Stimulated activated naive B cell treated with anti-CD40 and anti-IgM and Interleukin-4, amounts not matched to agents 10 μg/mL and 1 μg/mL and 100 μg/mL, for 72 hours (primary cell): ENCODE measurements at regions not wholly inside any gene's neighbourhood (a gene's known extent, or its start where the extent isn't known, plus 50 kb on each side); places are given as distances from the start of the nearest gene placed in this dataset.

ENCODE experiments used
- ATAC-seq, 2 donors: fragments of 150-1000 bp; cut with Tn5 transposase; replicated peaks; 2 replicates each; pipeline ENCODE4 v1.10.0; 2021; ENCODE audit warnings: moderate library complexity in 1 of 2
- DNase-seq: peaks from one replicate; pipeline ENCODE4 v3.0.0; 2021
- H3K27ac Mint-ChIP-seq: one replicate; pipeline ENCODE4 v1.8.0; 2022; ENCODE audit warnings: mild to moderate bottlenecking, mixed read lengths
- H3K27me3 Mint-ChIP-seq, 2 donors: one replicate each; pipeline ENCODE4 v1.8.0; 2022; ENCODE audit warnings: mixed read lengths in 2 of 2
- H3K36me3 Mint-ChIP-seq, 2 donors: one replicate each; pipeline ENCODE4 v1.8.0; 2022; ENCODE audit warnings: mixed read lengths in 2 of 2, mild to moderate bottlenecking in 1 of 2
- H3K4me1 Mint-ChIP-seq, 2 donors: one replicate each; pipeline ENCODE4 v1.8.0; 2022; ENCODE audit warnings: mixed read lengths in 2 of 2, mild to moderate bottlenecking in 1 of 2
- H3K4me3 Mint-ChIP-seq, 2 donors: one replicate each; pipeline ENCODE4 v1.8.0; 2022; ENCODE audit warnings: mild to moderate bottlenecking in 2 of 2, mixed read lengths in 2 of 2, moderate library complexity in 1 of 2
- H3K9me3 Mint-ChIP-seq, 2 donors: one replicate each; pipeline ENCODE4 v1.8.0; 2022; ENCODE audit warnings: mixed read lengths in 2 of 2, mild to moderate bottlenecking in 1 of 2

- Mint-ChIP-seq H3K27me3 (no peaks in the 10 kb centered on the region), H3K9me3 (peaks cover 1 to 6% of the 10 kb centered on the region in 2 donors), H3K4me3 (no peak overlapping the region), H3K4me1 (no peaks in the 10 kb centered on the region), H3K36me3 (no peaks in the 10 kb centered on the region), H3K27ac (no peak overlapping the region)
- DNase-seq, result no peak
- ATAC-seq, result no peak
These were observed 153.6 kb upstream of the TYRP1 start for GRCh38 chr9:12539580-12539975.

- H3K27ac Mint-ChIP-seq, result no peak overlapping the region
- DNase-seq (no peak), ATAC-seq (no peak)
- no peaks in the 10 kb centered on the region for H3K27me3 Mint-ChIP-seq
- no peaks in the 10 kb centered on the region for H3K4me1 Mint-ChIP-seq
- no peaks in the 10 kb centered on the region for H3K36me3 Mint-ChIP-seq
- H3K4me3 Mint-ChIP-seq, result no peak overlapping the region
- H3K9me3 Mint-ChIP-seq, result peaks cover 0 to 2% of the 10 kb centered on the region in 2 donors
These were observed 148.5 kb upstream of the TYRP1 start for GRCh38 chr9:12544700-12545099.

GRCh38 chr9:12554636-12555035 is 138.5 kb upstream of the TYRP1 start:
- DNase-seq (no peak), ATAC-seq (no peak)
- Mint-ChIP-seq H3K27me3 (no peaks in the 10 kb centered on the region), H3K4me3 (no peak overlapping the region), H3K4me1 (no peaks in the 10 kb centered on the region), H3K36me3 (no peaks in the 10 kb centered on the region), H3K9me3 (no peaks in the 10 kb centered on the region), H3K27ac (no peak overlapping the region)

GRCh38 chr9:12566404-12567090 is 126.6 kb upstream of the TYRP1 start:
- Mint-ChIP-seq H3K9me3 (peaks cover 0 to 1% of the 10 kb centered on the region in 2 donors), H3K27ac (no peak overlapping the region), H3K4me1 (no peaks in the 10 kb centered on the region), H3K36me3 (no peaks in the 10 kb centered on the region), H3K27me3 (no peaks in the 10 kb centered on the region), H3K4me3 (no peak overlapping the region)
- ATAC-seq (no peak), DNase-seq (no peak)

- no peaks in the 10 kb centered on the region for H3K27me3 Mint-ChIP-seq
- no peak overlapping the region for H3K4me3 Mint-ChIP-seq
- peaks cover 0 to 3% of the 10 kb centered on the region in 2 donors for H3K9me3 Mint-ChIP-seq
- ATAC-seq, result no peak
- H3K27ac Mint-ChIP-seq, result no peak overlapping the region
- no peak for DNase-seq
- H3K36me3 Mint-ChIP-seq, result no peaks in the 10 kb centered on the region
- no peaks in the 10 kb centered on the region for H3K4me1 Mint-ChIP-seq
These were observed 108.3 kb upstream of the TYRP1 start for GRCh38 chr9:12584656-12585522.

- no peaks in the 10 kb centered on the region for H3K9me3 Mint-ChIP-seq
- DNase-seq (no peak), ATAC-seq (no peak)
- no peak overlapping the region for H3K4me3 Mint-ChIP-seq
- no peaks in the 10 kb centered on the region for H3K36me3 Mint-ChIP-seq
- H3K27ac Mint-ChIP-seq, result no peak overlapping the region
- H3K4me1 Mint-ChIP-seq, result no peaks in the 10 kb centered on the region
- no peaks in the 10 kb centered on the region for H3K27me3 Mint-ChIP-seq
These were observed 97.8 kb upstream of the TYRP1 start for GRCh38 chr9:12595400-12595799.

- H3K4me1 Mint-ChIP-seq, result no peaks in the 10 kb centered on the region
- no peaks in the 10 kb centered on the region for H3K27me3 Mint-ChIP-seq
- no peaks in the 10 kb centered on the region for H3K36me3 Mint-ChIP-seq
- DNase-seq (no peak), ATAC-seq (no peak)
- H3K9me3 Mint-ChIP-seq, result peaks cover 0 to 3% of the 10 kb centered on the region in 2 donors
- no peak overlapping the region for H3K4me3 Mint-ChIP-seq
- H3K27ac Mint-ChIP-seq, result no peak overlapping the region
These were observed 88.9 kb upstream of the TYRP1 start for GRCh38 chr9:12604164-12604821.

GRCh38 chr9:12612211-12612770 is 80.9 kb upstream of the TYRP1 start:
- Mint-ChIP-seq H3K36me3 (no peaks in the 10 kb centered on the region), H3K27ac (no peak overlapping the region), H3K4me1 (no peaks in the 10 kb centered on the region), H3K4me3 (no peak overlapping the region), H3K27me3 (no peaks in the 10 kb centered on the region), H3K9me3 (peaks cover 0 to 2% of the 10 kb centered on the region in 2 donors)
- ATAC-seq, result no peak
- DNase-seq, result no peak

- Mint-ChIP-seq H3K4me1 (no peaks in the 10 kb centered on the region), H3K27ac (no peak overlapping the region), H3K27me3 (no peaks in the 10 kb centered on the region), H3K4me3 (no peak overlapping the region), H3K9me3 (peaks cover 0 to 1% of the 10 kb centered on the region in 2 donors), H3K36me3 (no peaks in the 10 kb centered on the region)
- DNase-seq (no peak), ATAC-seq (no peak)
These were observed 80.1 kb upstream of the TYRP1 start for GRCh38 chr9:12613071-12613470.

GRCh38 chr9:12614488-12614887 is 78.7 kb upstream of the TYRP1 start:
- no peak for DNase-seq
- H3K4me1 Mint-ChIP-seq, result no peaks in the 10 kb centered on the region

GRCh38 chr9:12618956-12619355 is 74.2 kb upstream of the TYRP1 start:
- ATAC-seq, result no peak
- Mint-ChIP-seq H3K4me1 (no peaks in the 10 kb centered on the region), H3K36me3 (no peaks in the 10 kb centered on the region), H3K4me3 (no peak overlapping the region), H3K9me3 (no peaks in the 10 kb centered on the region), H3K27ac (no peak overlapping the region), H3K27me3 (no peaks in the 10 kb centered on the region)
- no peak for DNase-seq

More at GRCh38 chr9:12614488-12614887, 78.7 kb upstream of the TYRP1 start:
- no peak for ATAC-seq
- no peak overlapping the region for H3K27ac Mint-ChIP-seq
- no peak overlapping the region for H3K4me3 Mint-ChIP-seq
- H3K9me3 Mint-ChIP-seq, result no peaks in the 10 kb centered on the region
- no peaks in the 10 kb centered on the region for H3K36me3 Mint-ChIP-seq
- H3K27me3 Mint-ChIP-seq, result no peaks in the 10 kb centered on the region

- Mint-ChIP-seq H3K36me3 (no peaks in the 10 kb centered on the region), H3K4me3 (no peak overlapping the region), H3K27ac (no peak overlapping the region), H3K27me3 (no peaks in the 10 kb centered on the region), H3K9me3 (peaks cover 0 to 2% of the 10 kb centered on the region in 2 donors), H3K4me1 (no peaks in the 10 kb centered on the region)
- ATAC-seq, result no peak
- no peak for DNase-seq
These were observed 67.3 kb upstream of the TYRP1 start for GRCh38 chr9:12625844-12626243.

GRCh38 chr9:12627096-12627495 is 66.1 kb upstream of the TYRP1 start:
- H3K27me3 Mint-ChIP-seq, result no peaks in the 10 kb centered on the region
- no peak for ATAC-seq

GRCh38 chr9:12628546-12628945 is 64.6 kb upstream of the TYRP1 start:
- Mint-ChIP-seq H3K36me3 (no peaks in the 10 kb centered on the region), H3K4me1 (no peaks in the 10 kb centered on the region), H3K27ac (no peak overlapping the region), H3K9me3 (peaks cover 0 to 2% of the 10 kb centered on the region in 2 donors), H3K4me3 (no peak overlapping the region), H3K27me3 (no peaks in the 10 kb centered on the region)
- DNase-seq (no peak), ATAC-seq (no peak)

More at GRCh38 chr9:12627096-12627495, 66.1 kb upstream of the TYRP1 start:
- Mint-ChIP-seq H3K27ac (no peak overlapping the region), H3K4me3 (no peak overlapping the region), H3K9me3 (peaks cover 0 to 2% of the 10 kb centered on the region in 2 donors), H3K36me3 (no peaks in the 10 kb centered on the region), H3K4me1 (no peaks in the 10 kb centered on the region)
- DNase-seq, result no peak
